ENCODE measurements at regions not wholly inside any gene's neighbourhood (a gene's known extent, or its start where the extent isn't known, plus 50 kb on each side); places are given as distances from the start of the nearest gene placed in this dataset.
"Not testable (repeated sequence)": the region's sequence is repeated elsewhere in the genome, so short reads cannot be mapped to it uniquely, and the experiment has no call there.

GRCh38 chr20:20806121-20807095 is 94.0 kb upstream of the RALGAPA2 start:
- DNase-seq = no peak
- intact Hi-C loops (cut with DNase I) = no loop called here

GRCh38 chr20:20803011-20803410 is 90.6 kb upstream of the RALGAPA2 start:
- no peak for DNase-seq
- intact Hi-C loops (cut with DNase I) = no loop called here

- intact Hi-C loops (cut with DNase I) = no loop called here
- no peak for DNase-seq
These were observed 89.9 kb upstream of the RALGAPA2 start for GRCh38 chr20:20802328-20802727.

GRCh38 chr20:20799716-20800312 is 87.4 kb upstream of the RALGAPA2 start:
- DNase-seq = no peak
- intact Hi-C loops (cut with DNase I) = no loop called here

- intact Hi-C loops (cut with DNase I) = no loop called here
These were observed 85.3 kb upstream of the RALGAPA2 start for GRCh38 chr20:20797521-20798310.

GRCh38 chr20:20796766-20797440 is 84.5 kb upstream of the RALGAPA2 start:
- intact Hi-C loops (cut with DNase I) = no loop called here
- DNase-seq = no peak

More at GRCh38 chr20:20797521-20798310, 85.3 kb upstream of the RALGAPA2 start:
- DNase-seq = no peak

- intact Hi-C loops (cut with DNase I) = no loop called here
- DNase-seq = no peak
These were observed 83.3 kb upstream of the RALGAPA2 start for GRCh38 chr20:20795721-20796120.

GRCh38 chr20:20795119-20795518 is 82.7 kb upstream of the RALGAPA2 start:
- intact Hi-C loops (cut with DNase I) = no loop called here
- DNase-seq = no peak

GRCh38 chr20:20793591-20793990 is 81.1 kb upstream of the RALGAPA2 start:
- intact Hi-C loops (cut with DNase I) = no loop called here
- DNase-seq = no peak

GRCh38 chr20:20791664-20792568 is 79.5 kb upstream of the RALGAPA2 start:
- DNase-seq = no peak
- intact Hi-C loops (cut with DNase I) = no loop called here

GRCh38 chr20:20788308-20788707 is 75.9 kb upstream of the RALGAPA2 start:
- no peak for DNase-seq
- intact Hi-C loops (cut with DNase I) = no loop called here

GRCh38 chr20:20786428-20786827 is 74.0 kb upstream of the RALGAPA2 start:
- intact Hi-C loops (cut with DNase I) = no loop called here
- DNase-seq = no peak

- intact Hi-C loops (cut with DNase I) = no loop called here
- no peak for DNase-seq
These were observed 72.8 kb upstream of the RALGAPA2 start for GRCh38 chr20:20785226-20785625.

- intact Hi-C loops (cut with DNase I); DNase-seq: not testable (repeated sequence)
These were observed 72.0 kb upstream of the RALGAPA2 start for GRCh38 chr20:20784450-20784849.

GRCh38 chr20:20783450-20783849 is 71.0 kb upstream of the RALGAPA2 start:
- intact Hi-C loops (cut with DNase I) = no loop called here
- no peak for DNase-seq

GRCh38 chr20:20782755-20783154 is 70.3 kb upstream of the RALGAPA2 start:
- intact Hi-C loops (cut with DNase I) = no loop called here
- no peak for DNase-seq

- intact Hi-C loops (cut with DNase I) = no loop called here
- no peak for DNase-seq
These were observed 69.8 kb upstream of the RALGAPA2 start for GRCh38 chr20:20782231-20782630.

GRCh38 chr20:20781029-20781428 is 68.6 kb upstream of the RALGAPA2 start:
- intact Hi-C loops (cut with DNase I) = no loop called here
- no peak for DNase-seq

GRCh38 chr20:20780127-20780824 is 67.8 kb upstream of the RALGAPA2 start:
- peak in 5 of 10 donors; percentile 19 to 84 (median 24) for DNase-seq
- intact Hi-C loops (cut with DNase I) = no loop called here
